ENCODE measurements at regions not wholly inside any gene's neighbourhood (a gene's known extent, or its start where the extent isn't known, plus 50 kb on each side); places are given as distances from the start of the nearest gene placed in this dataset.

- no peak for TF ChIP-seq CTCF (IDR thresholded peaks at IDR 0.05)
- no peak for TF ChIP-seq POLR2A (IDR thresholded peaks at IDR 0.05)
Observed at GRCh38 chr4:65951177-65951576, 280.9 kb upstream of the EPHA5 start.
